WTC11 (cell line): ENCODE measurements at regions not wholly inside any gene's neighbourhood (a gene's known extent, or its start where the extent isn't known, plus 50 kb on each side); places are given as distances from the start of the nearest gene placed in this dataset.

Experiments used
- ATAC-seq: fragments of 200-7000 bp; cut with Tn5 transposase; 2 replicates; pipeline ENCODE4 v1.10.0; 2021; ENCODE audit warnings: mild to moderate bottlenecking, moderate library complexity
- CTCF ChIA-PET: fragments of 300-600 bp; sonication (Branson Sonifier 250); formaldehyde crosslinking; loops from one replicate; lab custom pipeline; 2021; ENCODE audit warnings: antibody characterized with exemption; lab: Charles Lee
- POLR2A ChIA-PET: fragments of 350-600 bp; sonication (Branson Sonifier 250); formaldehyde crosslinking; loops from one replicate; lab custom pipeline; 2021; ENCODE audit warnings: antibody characterized with exemption; lab: Charles Lee
- DNase-seq: peaks from one replicate; pipeline ENCODE4 v3.0.0; 2021; ENCODE audit warnings: low spot score
- H3K27ac Mint-ChIP-seq: 2 replicates; pipeline ENCODE4 v1.8.0; 2021; ENCODE audit warnings: mixed read lengths
- H3K27me3 Mint-ChIP-seq: 2 replicates; pipeline ENCODE4 v1.8.0; 2021; ENCODE audit warnings: low read depth, mild to moderate bottlenecking, moderate library complexity, mixed read lengths
- H3K36me3 Mint-ChIP-seq: 2 replicates; pipeline ENCODE4 v1.8.0; 2021; ENCODE audit warnings: mixed read lengths
- H3K4me1 Mint-ChIP-seq: 2 replicates; pipeline ENCODE4 v1.8.0; 2022; ENCODE audit warnings: mixed read lengths
- H3K4me3 Mint-ChIP-seq: 2 replicates; pipeline ENCODE4 v1.8.0; 2021; ENCODE audit warnings: mild to moderate bottlenecking, moderate library complexity, mixed read lengths
- H3K9me3 Mint-ChIP-seq: 2 replicates; pipeline ENCODE4 v1.8.0; 2021; ENCODE audit warnings: mixed read lengths
- ATF1 ChIP-seq: sonication (generic); formaldehyde crosslinking; IDR thresholded peaks from 2 replicates; pipeline ENCODE4 v1.8.1; 2023; ENCODE audit warnings: mild to moderate bottlenecking, moderate library complexity, missing genetic modification reagents
- CREB1 ChIP-seq: sonication (generic); formaldehyde crosslinking; IDR thresholded peaks from 2 replicates; pipeline ENCODE4 v1.8.0; 2023; ENCODE audit warnings: mild to moderate bottlenecking, missing genetic modification reagents
- FOXP1 ChIP-seq: sonication (generic); formaldehyde crosslinking; IDR thresholded peaks from 2 replicates; pipeline ENCODE4 v1.8.0; 2022; ENCODE audit warnings: missing genetic modification reagents, mild to moderate bottlenecking, moderate library complexity, borderline replicate concordance
- GRHL2 ChIP-seq: fragments of 250-450 bp; sonication (Bioruptor Pico); IDR thresholded peaks from 2 replicates; pipeline ENCODE4 v1.8.0; 2022; ENCODE audit warnings: mild to moderate bottlenecking, moderate library complexity; ENCODE audit not compliant: insufficient replicate concordance, severe bottlenecking
- GTF2I ChIP-seq: fragments of 250-450 bp; sonication (Bioruptor Pico); conservative IDR thresholded peaks from 2 replicates; pipeline ENCODE4 v1.4.0; 2021; ENCODE audit warnings: mild to moderate bottlenecking
- JAZF1 ChIP-seq: fragments of 250-450 bp; sonication (Bioruptor Pico); IDR thresholded peaks from 2 replicates; pipeline ENCODE4 v1.9.0; 2021; ENCODE audit warnings: moderate library complexity, mild to moderate bottlenecking, inconsistent platforms
- JUN ChIP-seq: sonication (generic); formaldehyde crosslinking; IDR thresholded peaks from 2 replicates; pipeline ENCODE4 v1.8.0; 2023; ENCODE audit warnings: mild to moderate bottlenecking, missing genetic modification reagents
- NFATC4 ChIP-seq: fragments of 250-450 bp; sonication (Bioruptor Pico); IDR thresholded peaks from 2 replicates; pipeline ENCODE4 v1.9.0; 2021; ENCODE audit warnings: mild to moderate bottlenecking
- NFE2L1 ChIP-seq: sonication (generic); formaldehyde crosslinking; IDR thresholded peaks from 2 replicates; pipeline ENCODE4 v1.8.1; 2023; ENCODE audit warnings: missing genetic modification reagents
- NFYB ChIP-seq: sonication (generic); formaldehyde crosslinking; conservative IDR thresholded peaks from 2 replicates; pipeline ENCODE4 v1.8.0; 2022; ENCODE audit warnings: low read depth, missing genetic modification reagents
- NR1H2 ChIP-seq: sonication (generic); formaldehyde crosslinking; IDR thresholded peaks from 2 replicates; pipeline ENCODE4 v1.9.0; 2021; ENCODE audit warnings: mild to moderate bottlenecking, moderate library complexity, missing genetic modification reagents
- PRRX2 ChIP-seq: fragments of 250-450 bp; sonication (Bioruptor Pico); IDR thresholded peaks from 2 replicates; pipeline ENCODE4 v1.8.0; 2021; ENCODE audit warnings: mild to moderate bottlenecking
- RELA ChIP-seq: sonication (generic); formaldehyde crosslinking; IDR thresholded peaks from 2 replicates; pipeline ENCODE4 v1.8.1; 2022; ENCODE audit warnings: missing genetic modification reagents, mild to moderate bottlenecking, borderline replicate concordance
- SMAD4 ChIP-seq: sonication (generic); formaldehyde crosslinking; IDR thresholded peaks from 2 replicates; pipeline ENCODE4 v1.8.0; 2022; ENCODE audit warnings: mild to moderate bottlenecking, missing genetic modification reagents
- SP1 ChIP-seq: sonication (generic); formaldehyde crosslinking; conservative IDR thresholded peaks from 2 replicates; pipeline ENCODE4 v1.8.1; 2022; ENCODE audit warnings: missing genetic modification reagents
- TCF7 ChIP-seq: sonication (generic); formaldehyde crosslinking; IDR thresholded peaks from 2 replicates; pipeline ENCODE4 v1.8.0; 2022; ENCODE audit warnings: mild to moderate bottlenecking, low read depth, missing genetic modification reagents, moderate library complexity
- TEAD1 ChIP-seq: sonication (generic); formaldehyde crosslinking; IDR thresholded peaks from 2 replicates; pipeline ENCODE4 v1.8.0; 2022; ENCODE audit warnings: mild to moderate bottlenecking, missing genetic modification reagents
- ZBTB21 ChIP-seq: sonication (generic); formaldehyde crosslinking; IDR thresholded peaks from 2 replicates; pipeline ENCODE4 v1.8.1; 2023; ENCODE audit warnings: mild to moderate bottlenecking, missing genetic modification reagents, borderline replicate concordance
- ZBTB43 ChIP-seq: sonication (generic); formaldehyde crosslinking; IDR thresholded peaks from 2 replicates; pipeline ENCODE4 v1.8.1; 2023; ENCODE audit warnings: mild to moderate bottlenecking, missing genetic modification reagents
- ZNF219 ChIP-seq: sonication (generic); formaldehyde crosslinking; IDR thresholded peaks from 2 replicates; pipeline ENCODE4 v1.8.0; 2023; ENCODE audit warnings: missing genetic modification reagents, mild to moderate bottlenecking, borderline replicate concordance
- ZNF232 ChIP-seq: sonication (generic); formaldehyde crosslinking; IDR thresholded peaks from 2 replicates; pipeline ENCODE4 v1.8.0; 2022; ENCODE audit warnings: mild to moderate bottlenecking, missing genetic modification reagents
- ZNF263 ChIP-seq: sonication (generic); formaldehyde crosslinking; IDR thresholded peaks from 2 replicates; pipeline ENCODE4 v1.8.1; 2022; ENCODE audit warnings: low read depth, mild to moderate bottlenecking, moderate library complexity, missing genetic modification reagents
- ZNF425 ChIP-seq: fragments of 250-450 bp; sonication (Bioruptor Pico); conservative IDR thresholded peaks from 2 replicates; pipeline ENCODE4 v1.9.0; 2021; ENCODE audit warnings: mild to moderate bottlenecking
- TF ChIP-seq, protein P1 (sequence below): sonication (generic); formaldehyde crosslinking; IDR thresholded peaks from 2 replicates; pipeline ENCODE4 v1.8.1; 2023; ENCODE audit warnings: mild to moderate bottlenecking, missing genetic modification reagents, borderline replicate concordance

DNA sequence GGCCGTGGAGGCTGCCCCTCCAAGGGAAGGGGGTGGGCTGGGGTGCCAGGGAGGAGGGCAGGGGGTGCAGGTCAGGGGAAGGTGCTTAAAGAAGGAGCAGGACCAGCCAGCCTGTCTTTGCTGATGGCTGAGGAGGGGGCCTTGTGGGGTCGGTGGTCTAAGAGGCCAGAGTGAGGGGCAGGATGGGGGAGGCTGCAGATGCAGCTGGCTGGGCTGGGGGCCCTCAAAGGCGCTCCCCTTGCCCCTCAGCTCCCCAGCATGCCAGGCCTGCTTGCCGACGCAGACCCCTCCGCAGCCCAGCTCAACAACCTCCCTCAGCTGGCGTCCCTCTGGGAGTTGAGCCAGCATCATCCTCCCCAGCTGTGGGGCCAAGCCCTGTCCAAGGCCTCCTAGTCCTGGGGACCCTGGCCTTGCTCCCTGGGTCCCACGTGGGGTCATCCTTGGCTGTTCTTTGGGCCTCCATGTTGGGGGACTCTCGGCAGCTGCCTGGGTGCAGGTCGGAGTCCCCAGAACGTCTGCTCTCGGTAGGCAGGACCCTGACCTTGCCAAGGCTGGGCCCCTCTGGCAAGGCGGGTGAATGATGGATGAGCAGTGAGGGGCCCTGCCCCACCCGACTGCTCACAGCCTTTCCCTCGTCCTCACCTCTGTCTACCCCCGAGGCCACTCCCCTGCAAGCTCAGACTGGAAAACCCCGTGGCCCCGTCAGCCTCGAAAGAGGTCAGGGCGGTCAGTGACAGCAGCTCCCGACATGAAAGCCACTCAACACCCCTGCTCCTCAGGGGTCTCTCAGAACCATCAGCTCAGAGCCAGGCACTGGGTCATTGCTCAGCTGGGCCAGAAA is 119.4 kb downstream of the FAM53A start:
- ChIA-PET CTCF (interaction anchor here (0.7 to 2.8 kb wide), 4 partner anchors 15 to 77 kb away, joined by 3 to 15 read pairs (median 4); no protein-coding TSS in a partner anchor), POLR2A (interaction anchor here (0.5 kb wide), 1 partner anchor 959 kb away, joined by 3 read pairs; no protein-coding TSS in a partner anchor)
- no peak for ATAC-seq
- Mint-ChIP-seq H3K4me1 (peaks cover 12% of the 10 kb centered on the region), H3K27me3 (no peaks in the 10 kb centered on the region), H3K4me3 (no peak overlapping the region), H3K27ac (no peak overlapping the region), H3K36me3 (no peaks in the 10 kb centered on the region), H3K9me3 (no peaks in the 10 kb centered on the region)
- no peak for DNase-seq
- TF ChIP-seq FOXP1 = no peak
- TF ChIP-seq ZNF232 (CRISPR knock-in tag) = no peak
- no peak for TF ChIP-seq ZBTB21
- no peak for TF ChIP-seq JAZF1 (CRISPR knock-in tag)

DNA sequence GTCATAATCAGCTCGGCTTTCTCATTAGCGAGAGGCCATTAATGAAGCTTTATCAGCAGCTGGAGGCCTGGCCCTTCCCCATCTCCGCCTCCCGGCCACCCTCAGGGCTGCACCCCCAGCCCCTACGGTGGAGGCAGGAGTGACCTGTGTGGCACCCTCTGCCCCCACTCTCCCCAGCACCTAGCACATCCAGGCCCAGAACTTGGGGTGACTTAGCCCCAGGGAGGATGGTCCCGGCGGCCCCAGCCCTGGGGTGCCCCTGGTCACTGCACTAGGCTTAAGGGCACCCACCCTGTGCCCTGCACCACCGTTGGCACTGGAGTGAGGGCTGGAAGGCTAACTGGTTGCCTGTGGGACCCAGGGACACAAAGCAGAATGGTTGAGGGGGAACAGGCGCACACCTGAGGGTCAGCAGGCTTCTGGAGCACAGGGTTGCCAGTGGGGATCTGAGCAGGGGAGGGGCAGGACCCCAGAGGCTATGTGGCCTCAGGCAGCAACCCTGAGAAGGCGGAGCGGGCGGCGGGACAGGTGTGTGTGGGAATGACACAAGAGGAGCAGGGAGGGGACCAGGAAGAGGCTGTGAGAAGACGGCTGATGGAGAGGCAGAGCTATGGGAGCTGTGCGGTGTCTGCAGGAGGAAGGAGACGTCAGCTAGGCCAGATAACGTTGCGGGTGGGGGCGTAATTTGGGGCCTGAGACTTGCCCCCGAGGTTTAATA is 120.2 kb downstream of the FAM53A start:
- Mint-ChIP-seq H3K4me3 (no peak overlapping the region), H3K27me3 (no peaks in the 10 kb centered on the region), H3K9me3 (no peaks in the 10 kb centered on the region), H3K27ac (peak overlapping the region; percentile 27; the same call in 1 of the 2 replicates), H3K36me3 (no peaks in the 10 kb centered on the region), H3K4me1 (peaks cover 12% of the 10 kb centered on the region)
- CTCF ChIA-PET = interaction anchor here (0.6 to 2.1 kb wide), 5 partner anchors 11 to 76 kb away, joined by 3 to 6 read pairs (median 4); no protein-coding TSS in a partner anchor
- DNase-seq (no peak), ATAC-seq (no peak)
- no peak for TF ChIP-seq JUN (CRISPR knock-in tag)
- TF ChIP-seq SP1 (CRISPR knock-in tag) = no peak
- no peak for TF ChIP-seq SMAD4 (CRISPR knock-in tag)
- no peak for TF ChIP-seq RELA (CRISPR knock-in tag)
- TF ChIP-seq NFE2L1 (CRISPR knock-in tag) = no peak
- no peak for TF ChIP-seq GTF2I (CRISPR knock-in tag)
- TF ChIP-seq CREB1 (CRISPR knock-in tag) = no peak
- no peak for TF ChIP-seq PRRX2 (CRISPR knock-in tag)
- TF ChIP-seq NFATC4 (CRISPR knock-in tag) = no peak
- no peak for TF ChIP-seq ATF1 (CRISPR knock-in tag)
- no peak for TF ChIP-seq GRHL2
- TF ChIP-seq, protein P1, sequence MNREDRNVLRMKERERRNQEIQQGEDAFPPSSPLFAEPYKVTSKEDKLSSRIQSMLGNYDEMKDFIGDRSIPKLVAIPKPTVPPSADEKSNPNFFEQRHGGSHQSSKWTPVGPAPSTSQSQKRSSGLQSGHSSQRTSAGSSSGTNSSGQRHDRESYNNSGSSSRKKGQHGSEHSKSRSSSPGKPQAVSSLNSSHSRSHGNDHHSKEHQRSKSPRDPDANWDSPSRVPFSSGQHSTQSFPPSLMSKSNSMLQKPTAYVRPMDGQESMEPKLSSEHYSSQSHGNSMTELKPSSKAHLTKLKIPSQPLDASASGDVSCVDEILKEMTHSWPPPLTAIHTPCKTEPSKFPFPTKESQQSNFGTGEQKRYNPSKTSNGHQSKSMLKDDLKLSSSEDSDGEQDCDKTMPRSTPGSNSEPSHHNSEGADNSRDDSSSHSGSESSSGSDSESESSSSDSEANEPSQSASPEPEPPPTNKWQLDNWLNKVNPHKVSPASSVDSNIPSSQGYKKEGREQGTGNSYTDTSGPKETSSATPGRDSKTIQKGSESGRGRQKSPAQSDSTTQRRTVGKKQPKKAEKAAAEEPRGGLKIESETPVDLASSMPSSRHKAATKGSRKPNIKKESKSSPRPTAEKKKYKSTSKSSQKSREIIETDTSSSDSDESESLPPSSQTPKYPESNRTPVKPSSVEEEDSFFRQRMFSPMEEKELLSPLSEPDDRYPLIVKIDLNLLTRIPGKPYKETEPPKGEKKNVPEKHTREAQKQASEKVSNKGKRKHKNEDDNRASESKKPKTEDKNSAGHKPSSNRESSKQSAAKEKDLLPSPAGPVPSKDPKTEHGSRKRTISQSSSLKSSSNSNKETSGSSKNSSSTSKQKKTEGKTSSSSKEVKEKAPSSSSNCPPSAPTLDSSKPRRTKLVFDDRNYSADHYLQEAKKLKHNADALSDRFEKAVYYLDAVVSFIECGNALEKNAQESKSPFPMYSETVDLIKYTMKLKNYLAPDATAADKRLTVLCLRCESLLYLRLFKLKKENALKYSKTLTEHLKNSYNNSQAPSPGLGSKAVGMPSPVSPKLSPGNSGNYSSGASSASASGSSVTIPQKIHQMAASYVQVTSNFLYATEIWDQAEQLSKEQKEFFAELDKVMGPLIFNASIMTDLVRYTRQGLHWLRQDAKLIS (CRISPR knock-in tag) = no peak
- TF ChIP-seq ZNF263 (CRISPR knock-in tag) = no peak
- TF ChIP-seq TEAD1 (CRISPR knock-in tag) = no peak
- no peak for TF ChIP-seq NFYB
- no peak for TF ChIP-seq TCF7 (CRISPR knock-in tag)
- TF ChIP-seq ZNF425 (CRISPR knock-in tag) = no peak
- no peak for TF ChIP-seq ZNF219 (CRISPR knock-in tag)
- no peak for TF ChIP-seq ZBTB43 (CRISPR knock-in tag)
- no peak for TF ChIP-seq NR1H2 (CRISPR knock-in tag)
- POLR2A ChIA-PET = no interaction called here
